ENCODE measurements at regions not wholly inside any gene's neighbourhood (a gene's known extent, or its start where the extent isn't known, plus 50 kb on each side); places are given as distances from the start of the nearest gene placed in this dataset.

GRCh38 chr3:80424951-80425350 lies 657.2 kb upstream of the ROBO1 start:
- no peak for TF ChIP-seq CTCF (IDR thresholded peaks at IDR 0.05)
- WGBS, 2 donors (ENCODE audit: low coverage in 1 of 2), result 32 to 34% methylated on average over 2 of the region's 2 CpGs

GRCh38 chr3:80408030-80408721 lies 640.4 kb upstream of the ROBO1 start:
- H3K36me3 ChIP-seq, result no peaks in the 10 kb centered on the region
- H3K27me3 ChIP-seq, result no peaks in the 10 kb centered on the region
- 39 to 52% methylated on average over 5 to 7 of the region's 7 CpGs for WGBS, 2 donors (ENCODE audit: low coverage in 1 of 2)
- no peak for ATAC-seq
- H3K4me3 ChIP-seq, result no peak overlapping the region
- no peaks in the 10 kb centered on the region for H3K9me3 ChIP-seq
- H3K4me1 ChIP-seq, result no peaks in the 10 kb centered on the region
- no peak for TF ChIP-seq EP300 (IDR thresholded peaks at IDR 0.05)
- no peak for TF ChIP-seq CTCF (IDR thresholded peaks at IDR 0.05)
- no peak for TF ChIP-seq POLR2A (IDR thresholded peaks at IDR 0.05)
- no peak for TF ChIP-seq POLR2AphosphoS5 (IDR thresholded peaks at IDR 0.05)
- no peak overlapping the region for H3K27ac ChIP-seq

More at GRCh38 chr3:80424951-80425350, 657.2 kb upstream of the ROBO1 start:
- Histone ChIP-seq H3K36me3 (no peaks in the 10 kb centered on the region), H3K9me3 (no peaks in the 10 kb centered on the region), H3K4me3 (no peak overlapping the region), H3K4me1 (no peaks in the 10 kb centered on the region), H3K27me3 (no peaks in the 10 kb centered on the region), H3K27ac (no peak overlapping the region)
- no peak for ATAC-seq

- Histone ChIP-seq H3K36me3 (no peaks in the 10 kb centered on the region), H3K4me3 (no peak overlapping the region), H3K4me1 (no peaks in the 10 kb centered on the region), H3K9me3 (no peaks in the 10 kb centered on the region), H3K27me3 (no peaks in the 10 kb centered on the region), H3K27ac (no peak overlapping the region)
- no peak for ATAC-seq
- TF ChIP-seq CTCF (IDR thresholded peaks at IDR 0.05) (no peak), POLR2A (IDR thresholded peaks at IDR 0.05) (no peak), EP300 (IDR thresholded peaks at IDR 0.05) (no peak), POLR2AphosphoS5 (IDR thresholded peaks at IDR 0.05) (no peak)
- WGBS, 2 donors (ENCODE audit: low coverage in 1 of 2), result 91 to 97% methylated on average over 5 of the region's 5 CpGs
These were observed 637.8 kb upstream of the ROBO1 start for GRCh38 chr3:80405618-80406017.

GRCh38 chr3:80395023-80395422 lies 627.2 kb upstream of the ROBO1 start:
- no peak for ATAC-seq
- Histone ChIP-seq H3K4me3 (no peak overlapping the region), H3K9me3 (no peaks in the 10 kb centered on the region), H3K4me1 (no peaks in the 10 kb centered on the region), H3K27me3 (no peaks in the 10 kb centered on the region), H3K27ac (no peak overlapping the region), H3K36me3 (no peaks in the 10 kb centered on the region)
- 70 to 86% methylated on average over 5 of the region's 5 CpGs for WGBS, 2 donors (ENCODE audit: low coverage in 1 of 2)
- TF ChIP-seq POLR2AphosphoS5 (IDR thresholded peaks at IDR 0.05) (no peak), POLR2A (IDR thresholded peaks at IDR 0.05) (no peak), EP300 (IDR thresholded peaks at IDR 0.05) (no peak), CTCF (IDR thresholded peaks at IDR 0.05) (no peak)

- H3K4me3 ChIP-seq, result no peak overlapping the region
- H3K27ac ChIP-seq, result no peak overlapping the region
- H3K36me3 ChIP-seq, result no peaks in the 10 kb centered on the region
- peaks cover 0 to 10% (median 0%) of the 10 kb centered on the region in 3 donors for H3K9me3 ChIP-seq
- no peak for ATAC-seq
- no peaks in the 10 kb centered on the region for H3K27me3 ChIP-seq
- TF ChIP-seq EP300 (IDR thresholded peaks at IDR 0.05), result no peak
- TF ChIP-seq POLR2AphosphoS5 (IDR thresholded peaks at IDR 0.05), result no peak
- TF ChIP-seq POLR2A (IDR thresholded peaks at IDR 0.05), result no peak
- TF ChIP-seq CTCF (IDR thresholded peaks at IDR 0.05), result no peak
- no peaks in the 10 kb centered on the region for H3K4me1 ChIP-seq
These were observed 623.8 kb upstream of the ROBO1 start for GRCh38 chr3:80391573-80391972.

Data from gastroesophageal sphincter (tissue), 4 donors.